HG03571 (cell line): ENCODE measurements at regions not wholly inside any gene's neighbourhood (a gene's known extent, or its start where the extent isn't known, plus 50 kb on each side); places are given as distances from the start of the nearest gene placed in this dataset.
"Not testable (repeated sequence)": the region's sequence is repeated elsewhere in the genome, so short reads cannot be mapped to it uniquely, and the experiment has no call there.

Source experiments
- ATAC-seq: cut with Tn5 transposase; IDR thresholded peaks from one replicate; pipeline ENCODE4 v1.9.1; 2021; ENCODE audit not compliant: unreplicated experiment

GRCh38 chr6:170198298-170198697 lies 92.6 kb downstream of the DLL1 start:
- ATAC-seq = no peak

- no peak for ATAC-seq
Observed at GRCh38 chr6:170193326-170193821, 97.5 kb downstream of the DLL1 start.

GRCh38 chr6:170192905-170193304 lies 98.0 kb downstream of the DLL1 start:
- ATAC-seq = no peak

- not testable (repeated sequence) for ATAC-seq
Observed at GRCh38 chr6:170192101-170192500, 98.8 kb downstream of the DLL1 start.

- ATAC-seq = no peak
Observed at GRCh38 chr6:170190046-170190445, 100.8 kb downstream of the DLL1 start.

- ATAC-seq = no peak
Observed at GRCh38 chr6:170189236-170189635, 101.6 kb downstream of the DLL1 start.

- ATAC-seq = no peak
Observed at GRCh38 chr6:170188571-170189001, 102.3 kb downstream of the DLL1 start.

GRCh38 chr6:170187669-170188566 lies 103.0 kb downstream of the DLL1 start:
- no peak for ATAC-seq

GRCh38 chr6:170186941-170187668 lies 103.8 kb downstream of the DLL1 start:
- no peak for ATAC-seq

GRCh38 chr6:170186006-170186935 lies 104.6 kb downstream of the DLL1 start:
- no peak for ATAC-seq

GRCh38 chr6:170185175-170185978 lies 105.5 kb downstream of the DLL1 start:
- no peak for ATAC-seq

- no peak for ATAC-seq
Observed at GRCh38 chr6:170184316-170184715, 106.6 kb downstream of the DLL1 start.

GRCh38 chr6:170183521-170183920 lies 107.4 kb downstream of the DLL1 start:
- no peak for ATAC-seq

- ATAC-seq = no peak
Observed at GRCh38 chr6:170182781-170183120, 108.1 kb downstream of the DLL1 start.

- no peak for ATAC-seq
Observed at GRCh38 chr6:170182093-170182780, 108.6 kb downstream of the DLL1 start.

GRCh38 chr6:170181338-170181690 lies 109.6 kb downstream of the DLL1 start:
- no peak for ATAC-seq

GRCh38 chr6:170180671-170181337 lies 110.1 kb downstream of the DLL1 start:
- no peak for ATAC-seq

GRCh38 chr6:170179616-170180324 lies 111.1 kb downstream of the DLL1 start:
- no peak for ATAC-seq
